GM19025 (cell line): ENCODE measurements at regions not wholly inside any gene's neighbourhood (a gene's known extent, or its start where the extent isn't known, plus 50 kb on each side); places are given as distances from the start of the nearest gene placed in this dataset.
"Not testable (repeated sequence)": the region's sequence is repeated elsewhere in the genome, so short reads cannot be mapped to it uniquely, and the experiment has no call there.

ENCODE experiments used
- ATAC-seq: cut with Tn5 transposase; IDR thresholded peaks from one replicate; pipeline ENCODE4 v1.9.1; 2021; ENCODE audit warnings: mild to moderate bottlenecking, low read depth, moderate library complexity; ENCODE audit not compliant: unreplicated experiment

DNA sequence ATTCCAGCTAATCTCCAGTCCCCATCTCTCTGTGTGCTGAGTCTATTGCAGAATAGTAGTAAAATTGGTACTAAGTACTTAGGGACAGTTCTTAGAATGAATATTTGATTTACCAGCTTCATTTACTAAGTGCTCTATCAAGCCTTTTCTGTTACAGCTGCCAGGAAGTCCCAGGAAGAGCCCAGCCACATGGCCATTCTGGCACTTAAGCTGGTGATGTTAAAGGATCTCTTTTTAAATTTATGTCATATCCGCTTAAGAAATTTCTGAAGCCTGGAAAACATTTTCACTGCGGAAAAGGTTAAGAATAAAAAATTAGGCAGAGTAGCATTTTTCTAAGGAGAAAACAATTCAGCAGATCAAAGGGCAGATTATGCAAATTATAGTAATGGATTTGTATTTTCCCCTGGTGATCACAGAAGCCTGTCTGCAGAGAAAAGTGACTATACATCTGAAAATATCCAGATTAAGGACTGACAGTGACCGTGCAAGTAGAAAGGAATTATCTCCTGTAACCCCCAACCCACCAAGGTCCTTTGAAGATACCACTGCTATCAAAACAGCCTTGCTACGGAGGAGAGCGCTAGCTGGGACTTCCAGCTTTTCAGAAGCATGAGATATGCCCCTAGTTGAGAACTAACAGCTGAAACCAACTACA is 260.8 kb downstream of the SH3BP4 start:
- no peak for ATAC-seq

DNA sequence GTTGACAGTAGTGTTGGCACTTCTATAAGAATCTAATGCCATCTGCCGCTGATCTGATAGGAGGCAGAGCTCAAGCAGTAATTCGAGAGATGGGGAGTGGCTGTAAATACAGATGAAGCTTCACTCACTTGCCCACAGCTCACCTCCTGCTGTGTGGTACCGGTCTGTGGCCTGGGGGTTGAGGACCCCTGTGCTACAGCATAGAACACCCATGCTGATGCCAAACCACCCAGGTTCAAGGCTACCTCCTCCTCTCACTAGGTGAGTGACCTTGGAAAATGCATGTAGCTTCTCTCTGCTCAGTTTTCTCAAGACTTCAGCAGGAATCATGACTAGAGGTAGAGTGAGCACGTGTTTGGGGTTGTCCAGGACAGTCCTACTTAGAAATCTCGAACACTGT is 263.4 kb downstream of the SH3BP4 start:
- ATAC-seq: no peak

DNA sequence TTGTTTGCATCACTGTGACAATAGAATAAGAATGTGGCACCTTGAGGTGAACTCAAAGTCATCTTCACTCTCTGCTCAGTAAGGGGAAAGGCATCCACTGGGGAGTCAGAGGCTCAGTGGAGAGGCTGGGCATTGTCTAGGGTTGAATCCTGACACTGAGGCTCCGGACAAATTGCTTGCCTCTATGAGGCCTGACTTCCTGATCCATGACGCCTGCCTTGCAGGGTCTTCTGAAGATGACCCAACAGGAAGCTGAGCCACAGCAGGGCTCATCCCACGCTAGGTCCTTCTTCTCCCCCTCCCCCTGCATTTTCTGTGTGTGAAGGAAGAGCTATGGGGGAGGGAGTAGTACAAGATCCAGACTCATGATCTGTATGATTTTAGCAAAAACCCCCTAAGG is 265.1 kb downstream of the SH3BP4 start:
- ATAC-seq: no peak

DNA sequence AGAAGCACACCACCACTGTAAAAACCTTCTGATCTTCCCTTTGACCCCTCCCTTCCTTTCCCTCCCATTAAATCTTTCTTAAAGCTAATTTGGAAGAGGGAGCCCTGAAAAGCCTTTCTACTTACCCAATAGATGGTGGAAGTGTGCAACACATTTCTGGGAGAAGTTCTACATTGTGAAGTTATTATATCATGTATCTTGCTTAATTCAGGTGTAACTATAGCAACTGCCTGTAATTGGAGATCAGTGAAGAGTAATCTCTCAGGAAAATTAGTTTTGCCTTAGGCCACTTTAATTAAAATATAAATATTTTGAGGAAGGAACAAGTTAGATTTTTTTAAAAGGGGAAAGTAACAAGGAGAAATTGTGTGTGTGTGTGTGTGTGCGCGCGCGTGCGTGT is 266.0 kb downstream of the SH3BP4 start:
- no peak for ATAC-seq

DNA sequence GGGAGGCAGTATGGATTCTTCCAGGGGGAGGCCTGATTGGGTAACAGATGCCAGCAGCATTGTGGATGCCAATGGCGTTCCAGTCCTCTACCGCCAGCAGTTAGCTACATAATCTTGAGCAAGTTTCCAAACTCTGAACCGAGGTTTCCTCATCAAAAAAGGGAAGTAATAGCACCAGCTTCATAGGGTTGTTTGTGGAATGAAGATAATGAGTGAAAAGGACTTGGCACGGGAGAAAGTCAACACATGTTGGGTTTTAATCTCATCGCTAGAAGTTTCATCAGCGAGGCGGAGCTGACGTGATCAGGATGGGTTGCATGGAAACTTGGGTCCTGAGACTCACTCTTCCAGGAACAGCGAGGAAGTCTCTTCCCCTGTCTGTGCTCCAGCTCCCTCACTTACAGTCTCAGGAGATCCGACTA is 266.7 kb downstream of the SH3BP4 start:
- ATAC-seq: no peak

DNA sequence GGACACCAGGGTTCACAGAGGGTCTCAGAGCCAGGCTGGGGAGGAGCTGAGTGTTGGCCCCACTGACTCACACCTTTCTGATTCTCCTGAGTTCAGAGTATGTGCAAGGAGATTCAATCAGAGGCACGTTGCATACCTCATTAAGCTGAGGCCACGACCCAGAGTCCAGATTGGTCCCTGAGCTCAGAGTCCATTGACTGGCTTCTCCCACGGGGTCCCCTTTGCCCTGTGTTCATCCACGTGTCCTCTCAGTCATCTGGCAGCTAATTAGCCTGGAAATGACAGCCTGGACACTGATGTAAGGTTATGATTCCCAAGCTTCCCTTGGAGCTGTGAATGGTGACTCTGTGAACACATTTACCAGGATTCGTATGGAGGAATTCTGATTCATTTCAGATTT is 267.2 kb downstream of the SH3BP4 start:
- no peak for ATAC-seq

DNA sequence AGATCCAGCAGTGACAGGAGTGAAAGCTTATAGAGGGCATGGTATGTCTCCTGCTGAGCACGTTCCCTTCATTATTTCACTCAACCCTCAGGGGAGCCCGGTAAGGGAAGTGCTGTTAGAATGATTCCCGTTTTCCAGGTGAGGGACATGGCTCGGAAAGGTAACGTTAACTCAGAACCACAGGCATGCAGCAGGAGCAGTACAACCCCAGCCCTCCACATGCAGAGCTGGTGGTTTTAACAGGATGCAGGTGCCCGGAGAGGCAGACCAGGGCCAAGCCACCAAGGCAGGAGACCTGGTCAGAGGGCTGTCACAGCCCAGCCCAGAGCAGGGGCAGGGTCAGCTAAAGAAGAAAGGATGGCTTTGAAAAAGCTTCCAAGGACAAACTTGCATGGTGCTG is 268.5 kb downstream of the SH3BP4 start:
- ATAC-seq: no peak

DNA sequence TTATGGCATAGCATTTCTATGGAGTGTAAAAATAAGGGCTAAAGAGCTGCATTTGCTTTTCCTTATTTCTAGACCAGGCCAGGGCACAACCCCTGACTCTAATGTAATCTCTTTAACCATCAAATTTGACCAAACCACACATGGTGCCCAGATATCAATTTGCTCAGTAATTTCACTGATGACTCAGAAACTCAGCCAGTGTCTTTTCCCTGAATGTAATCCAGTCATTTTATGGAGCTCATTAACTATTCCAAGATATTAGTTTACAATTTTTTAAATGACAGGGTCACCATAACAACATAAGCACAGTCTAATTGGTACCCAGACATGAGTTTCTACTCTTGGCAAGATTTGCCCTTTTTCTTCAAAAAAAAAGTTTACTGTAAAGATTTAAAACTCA is 270.8 kb upstream of the AGAP1 start:
- ATAC-seq: no peak

DNA sequence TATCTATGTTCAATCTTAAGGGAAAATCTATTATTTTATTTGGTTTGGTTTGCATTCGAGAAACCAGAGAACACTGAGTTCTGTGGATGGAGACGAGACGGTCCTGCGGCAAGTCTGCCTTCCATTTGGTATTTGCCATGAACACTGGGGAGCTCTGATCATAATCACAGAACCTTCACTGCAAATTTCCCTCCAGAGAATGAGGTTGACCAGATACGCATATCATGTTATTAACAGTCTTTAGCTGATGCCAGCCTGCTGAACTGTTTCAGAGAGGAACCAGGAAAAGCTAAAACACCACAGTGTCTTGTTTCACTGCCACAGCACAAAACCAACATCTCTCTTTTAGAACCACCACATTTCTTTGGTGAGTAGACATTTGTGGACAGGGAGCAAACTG is 269.4 kb upstream of the AGAP1 start:
- no peak for ATAC-seq

DNA sequence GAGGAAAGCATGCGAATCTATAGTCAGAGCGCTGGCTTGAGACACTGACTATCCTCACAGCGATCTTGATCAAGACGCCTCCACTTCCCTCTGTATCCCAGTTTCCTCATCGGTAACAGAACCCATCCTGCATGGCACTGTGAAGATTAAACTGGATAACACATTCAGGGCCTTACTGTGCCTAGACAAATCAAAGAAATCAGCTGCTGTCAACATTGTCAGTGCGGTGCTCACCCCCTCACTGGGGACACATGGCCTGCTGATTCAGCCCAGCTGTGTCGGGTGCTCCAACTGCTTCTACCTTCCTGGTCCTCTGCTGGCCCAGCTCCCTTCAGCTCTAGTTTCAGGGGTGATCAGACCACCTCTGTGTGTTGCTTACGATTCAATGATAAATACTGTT is 268.6 kb upstream of the AGAP1 start:
- no peak for ATAC-seq

DNA sequence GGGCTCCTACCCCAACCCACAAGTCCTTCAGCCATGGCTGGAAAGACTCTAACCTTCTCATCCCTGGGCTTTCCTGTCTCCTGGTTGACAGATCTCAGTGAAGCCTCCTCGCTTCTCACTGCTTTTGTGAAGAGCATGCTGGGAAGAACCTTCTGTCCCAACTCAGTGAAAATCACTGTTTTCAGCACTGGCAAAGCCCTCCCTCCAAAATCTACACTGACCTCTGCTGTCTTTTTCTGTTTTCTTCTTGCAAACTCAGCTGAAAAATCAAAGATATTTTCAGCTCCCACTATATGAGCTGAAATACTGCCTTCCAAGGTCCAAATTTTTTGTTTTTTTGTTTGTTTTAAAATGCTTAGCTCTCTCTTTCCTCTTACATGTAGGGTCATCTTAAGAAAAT is 266.3 kb upstream of the AGAP1 start:
- no peak for ATAC-seq

DNA sequence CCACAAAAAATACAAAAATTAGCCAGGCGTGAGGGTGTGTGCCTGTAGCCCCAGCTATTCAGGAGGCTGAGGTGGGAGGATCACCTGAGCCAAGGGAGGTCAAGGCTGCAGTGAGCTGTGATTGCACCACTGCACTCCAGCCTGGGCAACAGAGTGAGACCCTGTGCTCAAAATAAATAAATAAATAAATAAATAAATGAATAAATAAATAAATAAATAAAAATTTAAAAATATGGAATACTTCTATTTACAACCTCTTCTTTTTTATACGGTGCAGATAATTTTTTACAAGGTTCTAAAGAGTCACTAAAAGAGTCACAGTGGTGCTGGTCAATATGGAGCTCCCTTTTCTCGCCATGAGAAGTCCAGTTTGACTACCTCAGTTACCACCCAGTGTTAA is 265.4 kb upstream of the AGAP1 start:
- ATAC-seq: not testable (repeated sequence)

DNA sequence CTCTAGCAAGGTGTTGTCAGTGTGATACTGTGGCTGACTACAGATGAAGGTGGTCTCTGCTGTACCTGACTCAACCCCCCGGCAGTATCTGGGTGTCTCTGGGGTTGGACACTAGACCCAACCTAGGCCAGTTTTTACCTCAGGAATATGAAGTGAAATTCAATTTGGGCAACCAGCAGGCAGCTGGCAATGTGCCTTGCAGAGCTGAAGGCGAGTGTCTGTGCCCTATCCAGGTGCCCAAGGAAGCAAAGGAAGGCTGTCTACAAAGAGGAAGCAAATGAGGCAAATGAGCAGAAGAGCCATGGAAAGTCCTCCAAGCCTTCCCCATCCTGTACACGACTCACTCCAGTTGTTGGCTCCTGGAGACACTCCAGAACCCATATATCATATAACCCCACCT is 264.6 kb upstream of the AGAP1 start:
- ATAC-seq: no peak

DNA sequence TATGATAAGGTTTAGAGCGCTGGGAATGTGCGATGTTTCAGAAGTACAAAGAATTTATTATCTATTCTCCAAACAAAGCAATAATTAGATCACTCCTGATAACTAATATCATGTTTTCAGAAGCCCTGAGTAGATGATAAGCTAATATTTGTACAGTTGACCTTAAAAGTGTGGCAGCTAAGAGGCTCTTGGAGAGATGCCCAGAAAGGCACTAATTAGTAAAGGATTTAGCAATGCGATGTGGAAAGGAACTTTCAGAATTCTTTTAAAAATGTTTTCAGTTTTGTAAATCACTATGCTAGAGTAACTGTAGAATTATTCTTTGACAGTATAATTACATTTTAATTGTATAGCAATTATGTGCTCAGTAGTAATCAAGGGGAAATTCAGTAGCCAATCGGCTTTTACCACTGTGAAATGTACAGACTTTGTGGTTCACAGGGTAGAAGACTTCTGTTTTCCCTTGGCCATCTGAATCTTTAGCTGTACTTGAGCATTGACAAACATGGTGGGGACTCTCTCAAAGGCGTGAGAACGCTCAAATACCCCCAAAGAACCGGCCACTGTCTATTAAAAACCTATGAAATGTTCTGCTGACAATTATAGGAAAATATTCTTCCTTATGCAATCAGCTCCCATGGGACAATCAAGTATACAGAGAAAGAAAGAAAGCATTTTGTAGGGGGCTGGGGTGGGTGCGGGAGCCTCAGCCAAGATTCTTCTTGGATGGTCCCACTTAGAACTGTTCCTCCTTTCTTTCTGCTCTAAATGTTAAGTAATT is 262.8 kb upstream of the AGAP1 start:
- ATAC-seq: no peak

DNA sequence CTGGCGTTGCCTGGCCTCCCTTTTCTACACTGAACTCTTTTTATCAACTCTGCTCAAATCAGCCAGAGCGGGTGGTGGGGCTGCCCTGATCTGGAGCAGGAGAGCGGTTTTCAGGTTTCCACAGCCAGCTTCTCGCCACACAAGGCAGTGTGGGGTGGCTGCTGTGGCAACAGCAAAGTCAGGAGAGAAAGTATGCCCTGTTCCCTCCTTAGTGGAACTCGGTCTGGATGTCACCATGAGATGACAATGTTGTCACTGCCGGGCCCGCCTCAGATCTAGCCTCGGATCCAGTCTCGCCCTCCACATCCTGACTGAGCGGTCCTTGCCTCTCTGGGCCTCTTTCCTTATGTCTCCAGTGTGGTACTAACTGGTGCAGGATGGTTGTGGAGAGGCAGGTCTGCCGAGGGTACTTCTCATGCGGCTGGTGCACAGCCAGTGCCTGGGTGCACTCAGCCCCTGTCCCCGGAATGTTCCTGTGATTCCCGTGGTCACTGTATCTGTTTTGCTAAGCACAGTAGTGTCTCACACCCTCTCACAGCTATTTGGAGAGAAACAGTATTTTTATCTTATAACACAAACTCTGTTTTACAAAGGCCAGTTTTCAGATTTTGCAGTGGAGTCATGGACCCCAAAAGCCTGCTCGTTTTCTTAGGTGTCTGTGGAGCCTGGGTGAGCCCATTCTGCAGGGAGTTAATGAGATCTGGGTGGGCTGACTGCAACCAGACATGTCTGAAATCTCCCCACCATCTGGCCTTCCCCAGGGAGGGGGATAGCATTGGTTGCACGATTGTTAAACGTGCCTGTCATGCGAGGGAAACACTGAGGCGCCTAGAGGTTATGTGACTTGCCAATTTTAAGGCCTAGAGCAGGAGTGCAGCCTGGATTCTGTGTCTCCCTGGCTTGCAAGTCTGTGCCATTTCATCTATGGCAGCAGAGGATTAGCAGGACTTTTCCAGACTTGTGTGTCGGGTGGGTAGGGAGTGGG is 261.1 kb upstream of the AGAP1 start:
- no peak for ATAC-seq

DNA sequence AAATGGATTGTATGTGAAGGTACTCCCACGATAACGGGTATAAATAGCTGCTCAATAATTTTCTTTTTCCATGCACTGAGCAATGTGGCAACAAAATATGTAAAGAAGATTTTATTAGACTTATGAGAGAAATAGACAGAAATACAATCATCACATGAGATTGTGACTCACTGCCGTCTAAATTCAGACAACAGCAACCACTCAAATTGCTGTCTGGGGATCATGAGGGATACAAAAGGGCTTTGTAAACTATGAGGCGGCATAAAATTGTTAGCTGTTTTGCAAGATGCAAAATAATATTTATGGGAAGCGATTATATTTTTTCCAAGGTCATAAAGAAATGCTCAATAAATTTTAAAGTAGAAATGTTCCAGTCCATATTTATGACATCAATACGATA is 259.1 kb upstream of the AGAP1 start:
- ATAC-seq: no peak

DNA sequence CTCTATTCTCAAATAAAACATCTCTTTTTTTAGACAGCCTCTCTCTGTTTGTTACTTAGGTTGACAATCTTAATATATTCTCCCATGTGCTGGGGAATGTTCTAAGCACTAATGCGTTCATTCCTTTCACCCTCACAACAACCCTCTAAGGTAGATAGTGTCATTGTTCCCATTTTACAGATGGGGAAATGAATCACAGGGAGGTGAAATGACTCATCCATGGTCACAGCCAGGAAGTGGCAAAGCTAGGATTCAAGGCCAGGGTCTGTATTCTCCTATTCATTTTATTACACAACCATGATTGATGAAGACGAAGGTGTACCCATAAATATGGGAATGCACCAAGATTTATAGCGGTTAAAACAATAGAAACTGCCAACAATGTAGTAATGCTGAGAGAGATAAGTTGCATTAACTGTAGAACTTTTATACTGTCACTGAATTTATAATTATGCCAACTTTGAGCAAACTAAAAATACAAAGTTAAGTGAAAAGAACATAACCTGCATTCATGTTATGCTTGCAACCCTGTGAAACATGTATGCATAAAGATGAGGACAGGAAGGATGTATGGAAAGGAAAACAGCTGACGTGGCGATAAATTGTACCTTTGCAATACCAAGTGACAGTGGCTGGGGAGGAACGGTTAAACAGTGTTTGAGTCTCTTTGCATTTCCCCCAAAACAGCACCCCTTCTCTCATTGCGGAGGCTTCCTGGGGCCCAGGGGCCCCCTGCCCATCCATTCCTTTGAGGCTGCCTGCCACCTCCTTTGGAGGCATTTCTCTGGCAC is 257.7 kb upstream of the AGAP1 start:
- ATAC-seq: no peak

DNA sequence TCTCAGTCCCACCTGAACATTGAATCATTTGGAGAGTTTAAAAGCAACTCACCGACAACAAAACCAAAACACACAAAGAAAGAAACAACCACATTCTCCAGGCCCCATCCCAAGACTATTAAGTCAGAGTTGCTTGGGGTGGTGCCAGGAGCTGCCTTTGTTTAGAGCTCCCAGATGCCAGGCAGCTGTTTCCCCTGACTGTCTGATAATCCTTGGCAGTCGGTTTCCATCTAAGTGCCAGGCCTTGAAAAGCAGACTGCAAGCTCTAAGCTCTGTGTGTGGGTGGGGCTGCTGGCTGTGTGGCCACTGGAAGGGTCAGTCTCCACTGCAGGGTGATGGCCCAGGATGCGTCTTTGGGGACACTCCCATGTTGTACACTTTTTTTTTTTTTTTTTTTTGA is 255.3 kb upstream of the AGAP1 start:
- ATAC-seq: no peak

DNA sequence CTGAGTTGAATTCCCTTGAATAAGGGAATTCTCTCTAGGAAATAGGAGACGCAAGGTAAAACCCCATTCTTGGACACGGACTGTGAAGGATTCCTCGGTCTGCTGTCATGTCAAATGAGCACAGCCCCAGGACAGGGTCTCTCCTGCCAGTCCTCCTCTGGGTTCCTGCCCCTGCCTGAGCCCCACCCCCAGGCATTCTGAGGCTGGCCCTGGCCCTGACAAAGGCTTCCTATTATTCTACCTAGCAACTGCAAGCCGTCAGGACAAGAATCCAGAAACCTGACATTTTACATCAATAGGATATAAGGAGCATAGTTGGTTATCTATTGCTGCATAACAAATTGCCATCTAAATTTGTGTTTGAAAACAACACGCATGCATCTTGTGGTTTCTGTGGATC is 253.3 kb upstream of the AGAP1 start:
- no peak for ATAC-seq
